WERI-Rb-1 (cell line): ENCODE measurements at regions not wholly inside any gene's neighbourhood (a gene's known extent, or its start where the extent isn't known, plus 50 kb on each side); places are given as distances from the start of the nearest gene placed in this dataset.

Source experiments
- DNase-seq: peaks from one replicate; pipeline ENCODE4 v3.0.0-alpha.2; 2020
- H3K27ac ChIP-seq: fragments of 250-450 bp; sonication (Bioruptor Pico); 2 replicates; pipeline ENCODE4 v1.5.1; 2020; ENCODE audit warnings: mild to moderate bottlenecking, moderate library complexity
- H3K27me3 ChIP-seq: fragments of 250-450 bp; sonication (Bioruptor Pico); 2 replicates; pipeline ENCODE4 v1.5.1; 2021; ENCODE audit warnings: mild to moderate bottlenecking, low read depth, moderate library complexity; ENCODE audit not compliant: insufficient read depth, severe bottlenecking
- H3K36me3 ChIP-seq: fragments of 250-450 bp; sonication (Bioruptor Pico); 2 replicates; pipeline ENCODE4 v1.5.1; 2020; ENCODE audit warnings: mild to moderate bottlenecking, moderate library complexity
- H3K4me3 ChIP-seq: 2 replicates; pipeline ENCODE4 v1.5.1; 2011; ENCODE audit warnings: low read depth, mild to moderate bottlenecking, control low read depth, low read length
- H3K9me3 ChIP-seq: fragments of 250-450 bp; sonication (Bioruptor Pico); 2 replicates; pipeline ENCODE4 v1.5.1; 2021; ENCODE audit warnings: mild to moderate bottlenecking, moderate library complexity; ENCODE audit not compliant: severe bottlenecking
- CTCF ChIP-seq: IDR thresholded peaks from 2 replicates; pipeline ENCODE4 v1.5.1; 2011; ENCODE audit warnings: low read depth, mild to moderate bottlenecking, control low read depth, inconsistent platforms, low read length

DNA sequence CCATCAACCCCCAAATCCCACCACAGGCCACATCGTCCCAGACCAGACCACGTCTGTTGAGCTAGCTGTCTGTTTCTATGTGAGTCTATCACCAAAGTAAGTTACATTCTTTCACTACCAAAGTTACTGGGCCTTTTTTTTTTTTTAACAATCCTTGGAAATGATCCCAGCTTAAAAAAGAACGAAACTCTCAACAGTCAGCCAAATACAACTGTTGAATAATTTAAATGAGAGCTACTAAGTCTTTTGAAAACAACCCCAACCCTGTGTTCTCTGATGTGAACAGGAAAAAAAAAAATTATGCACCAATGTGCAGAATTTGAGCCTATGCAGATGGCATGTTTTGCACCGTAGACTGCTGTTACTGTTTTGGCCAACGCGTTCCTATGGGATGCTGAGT lies 134.0 kb upstream of the ETS2 start:
- DNase-seq, result no peak
- no peaks in the 10 kb centered on the region for H3K27me3 ChIP-seq
- no peak overlapping the region for H3K27ac ChIP-seq
- no peak overlapping the region for H3K4me3 ChIP-seq
- TF ChIP-seq CTCF, result no peak
- no peaks in the 10 kb centered on the region for H3K9me3 ChIP-seq
- H3K36me3 ChIP-seq, result no peaks in the 10 kb centered on the region

DNA sequence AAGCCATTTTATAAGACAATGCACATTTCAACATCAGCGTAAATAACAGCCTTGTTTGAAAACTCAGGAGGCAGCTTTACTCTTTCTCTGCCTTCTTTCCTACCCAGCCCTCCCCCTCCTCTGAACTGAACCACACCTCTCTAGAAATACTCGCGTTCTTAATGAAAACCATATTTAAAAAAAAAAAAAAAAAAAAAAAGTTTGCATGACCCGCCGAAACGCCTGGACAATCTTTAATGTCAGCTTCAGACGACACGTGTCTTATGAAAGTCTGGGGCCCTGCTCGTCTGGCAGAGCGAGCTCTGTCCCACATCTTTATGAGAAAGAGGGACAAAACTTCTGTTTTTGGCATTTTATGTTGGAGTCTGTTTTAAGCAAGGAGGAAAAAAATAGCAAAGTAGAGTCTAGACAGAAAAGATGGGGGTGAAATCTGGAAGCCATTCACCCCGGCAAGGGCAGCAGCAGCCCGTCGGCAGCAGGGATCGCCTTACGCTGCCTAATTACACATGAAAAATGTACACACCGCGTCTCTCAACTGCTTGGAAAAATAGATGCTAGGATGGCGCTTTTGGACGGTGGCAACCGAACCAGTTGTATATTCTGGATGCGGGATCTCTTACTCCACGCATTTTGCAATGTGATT lies 130.4 kb upstream of the ETS2 start:
- no peak overlapping the region for H3K27ac ChIP-seq

DNA sequence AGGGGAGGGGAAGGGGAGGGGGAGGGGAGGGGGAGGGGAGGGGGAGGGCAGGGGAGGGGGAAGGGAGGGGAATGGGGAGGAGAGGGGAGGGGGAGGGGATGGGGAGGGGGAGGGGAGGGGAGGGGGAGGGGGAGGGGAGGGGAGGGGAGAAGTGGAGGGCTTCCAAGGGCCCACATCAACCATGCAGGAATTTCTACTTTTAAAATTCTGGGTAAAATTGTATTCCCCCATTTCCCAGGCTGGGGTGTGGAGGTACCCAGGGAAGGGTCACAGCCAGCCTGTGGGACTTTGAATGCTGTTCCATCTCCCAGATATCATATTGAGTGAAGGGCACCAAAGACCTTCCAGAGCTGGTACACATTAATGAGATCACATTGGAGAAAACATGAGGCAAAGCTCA lies 126.9 kb upstream of the ETS2 start:
- no peak overlapping the region for H3K27ac ChIP-seq
- DNase-seq, result no peak
- H3K27me3 ChIP-seq, result no peaks in the 10 kb centered on the region
- H3K9me3 ChIP-seq, result no peaks in the 10 kb centered on the region
- TF ChIP-seq CTCF, result no peak
- H3K4me3 ChIP-seq, result no peak overlapping the region
- no peaks in the 10 kb centered on the region for H3K36me3 ChIP-seq

More for the DNA sequence above, 130.4 kb upstream of the ETS2 start:
- Histone ChIP-seq H3K27me3 (no peaks in the 10 kb centered on the region), H3K36me3 (no peaks in the 10 kb centered on the region), H3K9me3 (no peaks in the 10 kb centered on the region), H3K4me3 (no peak overlapping the region)
- no peak for DNase-seq
- TF ChIP-seq CTCF, result no peak

- DNase-seq, result no peak
- Histone ChIP-seq H3K36me3 (no peaks in the 10 kb centered on the region), H3K27ac (no peak overlapping the region), H3K4me3 (no peak overlapping the region), H3K9me3 (peaks cover 2% of the 10 kb centered on the region), H3K27me3 (no peaks in the 10 kb centered on the region)
- no peak for TF ChIP-seq CTCF
Measured at GRCh38 chr21:38679534-38679933, 126.2 kb upstream of the ETS2 start.

DNA sequence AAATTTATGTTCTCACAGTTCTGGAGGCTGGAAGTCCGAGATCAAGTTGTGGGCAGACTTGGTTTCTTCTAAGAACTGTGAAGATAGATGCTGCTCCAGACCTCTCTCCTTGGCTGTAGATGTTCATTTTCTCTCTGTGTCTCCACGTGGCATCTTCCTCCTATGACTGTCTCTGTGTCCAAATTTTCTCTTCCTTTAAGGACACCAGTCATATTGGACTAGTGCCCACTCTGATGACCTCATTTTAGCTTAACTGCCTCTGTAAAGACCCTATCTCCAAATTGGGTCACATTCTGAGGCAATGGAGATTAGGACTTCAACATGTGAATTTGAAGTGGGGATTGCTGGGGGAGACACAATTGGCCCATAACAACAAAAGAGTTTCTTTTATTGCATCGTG lies 125.3 kb upstream of the ETS2 start:
- no peak overlapping the region for H3K4me3 ChIP-seq
- H3K27ac ChIP-seq, result no peak overlapping the region
- no peaks in the 10 kb centered on the region for H3K36me3 ChIP-seq
- H3K9me3 ChIP-seq, result peaks cover 2% of the 10 kb centered on the region
- no peak for DNase-seq
- no peak for TF ChIP-seq CTCF
- no peaks in the 10 kb centered on the region for H3K27me3 ChIP-seq

- no peaks in the 10 kb centered on the region for H3K36me3 ChIP-seq
- TF ChIP-seq CTCF, result no peak
- DNase-seq, result no peak
- H3K27ac ChIP-seq, result no peak overlapping the region
- H3K27me3 ChIP-seq, result no peaks in the 10 kb centered on the region
- H3K9me3 ChIP-seq, result peaks cover 2% of the 10 kb centered on the region
- H3K4me3 ChIP-seq, result no peak overlapping the region
Measured at GRCh38 chr21:38683222-38683621, 122.5 kb upstream of the ETS2 start.
